ENCODE measurements at regions not wholly inside any gene's neighbourhood (a gene's known extent, or its start where the extent isn't known, plus 50 kb on each side); places are given as distances from the start of the nearest gene placed in this dataset.

DNA sequence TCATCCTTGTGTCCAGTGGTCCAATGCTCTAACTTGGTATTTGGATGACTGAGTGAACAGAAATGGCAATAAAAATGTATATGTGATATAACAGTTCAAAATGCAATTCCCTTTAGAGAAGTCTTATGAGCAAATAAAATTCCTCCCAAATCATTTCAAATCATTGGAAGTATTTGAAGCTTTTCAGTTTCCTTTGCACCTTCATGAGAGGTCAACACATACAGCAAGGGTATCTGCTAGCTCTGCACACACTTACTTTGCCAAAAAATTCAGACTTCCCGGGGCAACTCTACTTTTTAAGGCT is 423.7 kb downstream of the ATP23 start:
- TF ChIP-seq EZH2 (IDR thresholded peaks at IDR 0.05; ENCODE audit: low read length, unreplicated experiment), result no peak
- TF ChIP-seq EZH2phosphoT487 (IDR thresholded peaks at IDR 0.05; ENCODE audit: borderline replicate concordance, low read length), result no peak
- TF ChIP-seq, protein P1, sequence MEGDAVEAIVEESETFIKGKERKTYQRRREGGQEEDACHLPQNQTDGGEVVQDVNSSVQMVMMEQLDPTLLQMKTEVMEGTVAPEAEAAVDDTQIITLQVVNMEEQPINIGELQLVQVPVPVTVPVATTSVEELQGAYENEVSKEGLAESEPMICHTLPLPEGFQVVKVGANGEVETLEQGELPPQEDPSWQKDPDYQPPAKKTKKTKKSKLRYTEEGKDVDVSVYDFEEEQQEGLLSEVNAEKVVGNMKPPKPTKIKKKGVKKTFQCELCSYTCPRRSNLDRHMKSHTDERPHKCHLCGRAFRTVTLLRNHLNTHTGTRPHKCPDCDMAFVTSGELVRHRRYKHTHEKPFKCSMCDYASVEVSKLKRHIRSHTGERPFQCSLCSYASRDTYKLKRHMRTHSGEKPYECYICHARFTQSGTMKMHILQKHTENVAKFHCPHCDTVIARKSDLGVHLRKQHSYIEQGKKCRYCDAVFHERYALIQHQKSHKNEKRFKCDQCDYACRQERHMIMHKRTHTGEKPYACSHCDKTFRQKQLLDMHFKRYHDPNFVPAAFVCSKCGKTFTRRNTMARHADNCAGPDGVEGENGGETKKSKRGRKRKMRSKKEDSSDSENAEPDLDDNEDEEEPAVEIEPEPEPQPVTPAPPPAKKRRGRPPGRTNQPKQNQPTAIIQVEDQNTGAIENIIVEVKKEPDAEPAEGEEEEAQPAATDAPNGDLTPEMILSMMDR (conservative IDR thresholded peaks at IDR 0.05; ENCODE audit: low read depth, low read length), result no peak
- Histone ChIP-seq H2AFZ (ENCODE audit: low read length) (no peak overlapping the region), H4K20me1 (ENCODE audit: low read length) (no peaks in the 10 kb centered on the region), H3K27me3 (ENCODE audit: low read length) (no peaks in the 10 kb centered on the region), H3K27ac (ENCODE audit: low read length) (peak overlapping the region; percentile 89), H3K9me3 (ENCODE audit: low read length) (no peaks in the 10 kb centered on the region), H3K4me2 (ENCODE audit: low read length) (peak overlapping the region; percentile 50), H3K4me3 (ENCODE audit: low read length) (no peak overlapping the region), H3K79me2 (ENCODE audit: low read length) (no peaks in the 10 kb centered on the region), H3K4me1 (ENCODE audit: insufficient read depth, low read length) (peaks cover 62% of the 10 kb centered on the region), H3K9ac (ENCODE audit: low read length) (peak overlapping the region; percentile 15; the same call in 1 of the 2 replicates), H3K36me3 (ENCODE audit: low read depth, low read length) (no peaks in the 10 kb centered on the region), H3K9me2 (replicated peaks; ENCODE audit: low read length) (no peaks in the 10 kb centered on the region), H3F3A (ENCODE audit: low read length, unreplicated experiment) (peaks cover 9% of the 10 kb centered on the region)
- no peak for DNase-seq
- BruUV-seq (replicated peaks), result no TSS peak
- intact Hi-C loops (cut with micrococcal nuclease), result no loop called here
- ChIA-PET POLR2A (ENCODE audit: unreplicated experiment) (interaction anchor here (0.6 kb wide), 1 partner anchor 100 kb away, joined by 3 read pairs; no protein-coding TSS in a partner anchor), CTCF (interaction anchor here (0.6 kb wide), 1 partner anchor 54 kb away, joined by 3 read pairs; no protein-coding TSS in a partner anchor)
- no peak for ATAC-seq

DNA sequence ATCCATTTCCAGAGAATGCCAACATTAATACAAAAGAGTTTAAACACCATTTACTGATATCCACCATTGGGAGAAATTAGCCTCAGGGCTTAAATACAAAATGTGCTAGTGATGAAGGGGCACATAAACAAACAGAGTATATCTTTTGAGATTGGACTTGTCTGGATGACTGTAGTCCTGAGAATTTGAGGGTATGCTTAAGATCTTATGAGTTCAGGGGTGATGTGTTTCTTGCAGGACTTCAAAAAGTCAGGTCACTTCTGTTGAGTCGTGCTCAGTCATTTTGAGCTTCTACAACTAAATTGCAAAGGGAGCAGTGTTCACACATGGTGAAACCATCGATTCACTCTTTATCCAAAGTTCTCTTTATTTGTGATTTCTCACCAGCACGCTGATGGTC is 425.7 kb downstream of the ATP23 start:
- H3K9me3 ChIP-seq (ENCODE audit: low read length), result no peaks in the 10 kb centered on the region
- 0 out of 2 replicates have a peak overlapping the region, but pooled peaks have one; percentile 5 for H3K4me2 ChIP-seq (ENCODE audit: low read length)
- H3K79me2 ChIP-seq (ENCODE audit: low read length), result no peaks in the 10 kb centered on the region
- no TSS peak for BruUV-seq (replicated peaks)
- no peaks in the 10 kb centered on the region for H3K9me2 ChIP-seq (replicated peaks; ENCODE audit: low read length)
- no peak overlapping the region for H3K9ac ChIP-seq (ENCODE audit: low read length)
- intact Hi-C loops (cut with micrococcal nuclease), result no loop called here
- ChIA-PET CTCF (no interaction called here), POLR2A (ENCODE audit: unreplicated experiment) (no interaction called here)
- H3K36me3 ChIP-seq (ENCODE audit: low read depth, low read length), result no peaks in the 10 kb centered on the region
- H3K4me1 ChIP-seq (ENCODE audit: insufficient read depth, low read length), result peaks cover 62% of the 10 kb centered on the region
- peaks cover 9% of the 10 kb centered on the region for H3F3A ChIP-seq (ENCODE audit: low read length, unreplicated experiment)
- H3K27me3 ChIP-seq (ENCODE audit: low read length), result no peaks in the 10 kb centered on the region
- ATAC-seq (no peak), DNase-seq (peak; percentile 47)
- TF ChIP-seq EZH2phosphoT487 (IDR thresholded peaks at IDR 0.05; ENCODE audit: borderline replicate concordance, low read length) (no peak), EZH2 (IDR thresholded peaks at IDR 0.05; ENCODE audit: low read length, unreplicated experiment) (no peak)
- TF ChIP-seq, protein P1 (conservative IDR thresholded peaks at IDR 0.05; ENCODE audit: low read depth, low read length), result no peak
- peak overlapping the region; percentile 30; the same call in 1 of the 2 replicates for H3K27ac ChIP-seq (ENCODE audit: low read length)
- no peak overlapping the region for H3K4me3 ChIP-seq (ENCODE audit: low read length)
- no peaks in the 10 kb centered on the region for H4K20me1 ChIP-seq (ENCODE audit: low read length)
- H2AFZ ChIP-seq (ENCODE audit: low read length), result no peak overlapping the region

DNA sequence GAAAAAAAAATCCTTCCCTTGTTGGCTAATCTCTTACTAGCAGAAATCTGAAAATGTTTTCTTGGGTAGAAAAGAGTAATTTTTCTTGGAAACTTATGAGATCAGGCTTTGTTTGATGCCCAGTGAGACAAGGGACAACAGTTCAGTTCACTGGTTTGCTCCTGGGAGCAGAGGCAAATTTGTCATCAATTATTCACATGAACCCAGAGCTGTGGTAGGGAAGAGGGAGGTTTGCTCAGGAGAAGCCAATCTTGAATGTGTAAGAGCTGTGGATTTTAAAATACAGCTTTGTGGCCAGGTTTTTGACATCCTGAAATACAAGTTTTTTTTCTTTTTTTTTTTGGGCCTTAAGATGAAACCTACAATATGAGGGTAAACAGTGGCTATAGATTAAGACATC is 426.6 kb downstream of the ATP23 start:
- Histone ChIP-seq H4K20me1 (ENCODE audit: low read length) (no peaks in the 10 kb centered on the region), H3K27ac (ENCODE audit: low read length) (peak overlapping the region; percentile 30), H3K9ac (ENCODE audit: low read length) (no peak overlapping the region), H3F3A (ENCODE audit: low read length, unreplicated experiment) (peaks cover 9% of the 10 kb centered on the region), H3K9me2 (replicated peaks; ENCODE audit: low read length) (no peaks in the 10 kb centered on the region), H2AFZ (ENCODE audit: low read length) (no peak overlapping the region), H3K36me3 (ENCODE audit: low read depth, low read length) (no peaks in the 10 kb centered on the region), H3K27me3 (ENCODE audit: low read length) (no peaks in the 10 kb centered on the region), H3K79me2 (ENCODE audit: low read length) (no peaks in the 10 kb centered on the region), H3K9me3 (ENCODE audit: low read length) (no peaks in the 10 kb centered on the region), H3K4me2 (ENCODE audit: low read length) (peak overlapping the region; percentile 5; the same call in 1 of the 2 replicates), H3K4me1 (ENCODE audit: insufficient read depth, low read length) (peaks cover 57% of the 10 kb centered on the region), H3K4me3 (ENCODE audit: low read length) (no peak overlapping the region)
- ATAC-seq, result no peak
- intact Hi-C loops (cut with micrococcal nuclease), result no loop called here
- ChIA-PET CTCF (no interaction called here), POLR2A (ENCODE audit: unreplicated experiment) (interaction anchor here (0.6 kb wide), 1 partner anchor 20 kb away, joined by 6 read pairs; no protein-coding TSS in a partner anchor)
- peak; percentile 62 for DNase-seq
- no TSS peak for BruUV-seq (replicated peaks)
- no peak for TF ChIP-seq EZH2 (IDR thresholded peaks at IDR 0.05; ENCODE audit: low read length, unreplicated experiment)
- TF ChIP-seq, protein P1 (conservative IDR thresholded peaks at IDR 0.05; ENCODE audit: low read depth, low read length), result no peak
- TF ChIP-seq EZH2phosphoT487 (IDR thresholded peaks at IDR 0.05; ENCODE audit: borderline replicate concordance, low read length), result no peak
